Urothelium cell line (cell line): ENCODE measurements at regions not wholly inside any gene's neighbourhood (a gene's known extent, or its start where the extent isn't known, plus 50 kb on each side); places are given as distances from the start of the nearest gene placed in this dataset.

Experiments used
- DNase-seq: peaks from one replicate; pipeline ENCODE4 v3.0.0; 2011; ENCODE audit warnings: low spot score, mixed read lengths
- FAIRE-seq: peaks from 2 replicates; lab custom pipeline; 2011; peaks lifted over from hg19 to GRCh38; lab: Jason Lieb, UNC

GRCh38 chr1:30340934-30341333 lies 382.5 kb downstream of the MATN1 start:
- FAIRE-seq: no peak
- DNase-seq: no peak

- FAIRE-seq (peak; percentile 61), DNase-seq (no peak)
Measured at GRCh38 chr1:30339866-30340265, 383.5 kb downstream of the MATN1 start.

DNA sequence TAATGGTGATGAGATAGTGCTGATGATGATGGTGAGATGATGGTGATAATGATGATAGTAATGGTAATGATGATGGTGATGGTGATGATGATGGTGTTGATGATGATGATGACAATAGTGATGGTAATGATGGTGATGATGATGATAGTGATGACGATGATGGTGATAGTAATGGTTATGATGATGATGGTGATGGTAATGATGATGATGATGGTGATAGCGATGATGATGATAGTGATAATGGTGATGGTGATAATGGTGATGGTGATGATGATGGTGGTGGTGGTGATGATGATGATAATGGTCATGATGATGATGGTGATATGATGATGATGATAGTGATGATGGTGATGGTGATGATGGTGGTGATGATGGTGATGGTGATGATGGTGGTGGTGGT lies 384.6 kb downstream of the MATN1 start:
- DNase-seq (no peak), FAIRE-seq (peak; percentile 99)

DNA sequence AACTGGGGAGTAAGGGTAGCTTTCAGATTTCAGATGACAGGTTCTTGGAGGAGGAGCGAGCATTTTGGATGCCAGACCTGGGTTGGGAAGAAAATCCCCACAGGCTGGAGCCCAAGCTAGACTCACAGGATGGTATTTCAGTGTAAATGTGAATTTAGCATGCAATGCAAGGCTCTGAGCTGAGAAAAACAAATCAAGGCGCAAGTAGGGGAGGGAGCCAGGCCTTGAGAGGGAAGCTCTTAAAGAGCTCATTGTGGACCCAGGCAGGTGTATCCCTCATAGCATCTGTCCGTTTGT lies 386.1 kb downstream of the MATN1 start:
- DNase-seq: no peak
- FAIRE-seq: no peak

DNA sequence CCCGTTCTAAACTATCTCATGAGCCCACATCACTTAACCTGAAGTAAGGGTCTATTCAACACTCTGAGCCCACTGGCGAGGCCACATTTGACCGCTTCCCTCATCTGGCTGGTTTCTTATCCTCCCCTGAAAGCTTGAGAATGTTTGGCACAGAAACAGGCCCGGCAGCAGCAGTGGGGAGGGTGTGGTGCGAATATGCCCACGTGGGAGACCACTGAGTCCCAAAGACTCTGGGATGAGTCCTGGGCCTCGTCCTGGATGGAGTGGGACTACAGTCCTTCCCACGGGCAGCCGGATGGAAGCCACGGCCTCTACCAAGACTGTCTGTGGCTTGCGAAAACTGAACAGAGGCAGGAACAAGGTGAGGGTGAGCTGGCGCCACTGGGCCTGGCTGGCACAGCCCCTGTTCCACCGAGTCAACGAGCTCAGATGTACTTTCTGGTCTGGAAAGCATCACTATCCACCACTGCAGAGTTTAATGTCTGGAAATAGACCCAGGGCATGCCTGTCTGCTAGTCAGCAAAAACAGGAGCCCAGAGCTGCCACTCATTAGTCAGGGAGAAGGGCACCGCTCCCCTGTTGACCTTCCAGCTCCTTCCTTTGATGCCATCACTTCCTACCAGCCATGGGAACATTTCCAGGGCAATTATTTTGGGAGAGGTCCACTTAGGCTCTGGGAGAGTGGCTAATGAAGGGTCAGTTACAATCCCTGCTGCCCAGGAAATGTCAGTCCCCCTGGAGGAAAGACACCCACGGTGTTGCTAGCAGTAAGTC lies 386.6 kb downstream of the MATN1 start:
- FAIRE-seq: no peak
- DNase-seq: no peak

- DNase-seq (no peak), FAIRE-seq (no peak)
Measured at GRCh38 chr1:30335997-30336390, 387.4 kb downstream of the MATN1 start.

GRCh38 chr1:30335389-30335996 lies 387.9 kb downstream of the MATN1 start:
- no peak for FAIRE-seq
- DNase-seq: no peak

DNA sequence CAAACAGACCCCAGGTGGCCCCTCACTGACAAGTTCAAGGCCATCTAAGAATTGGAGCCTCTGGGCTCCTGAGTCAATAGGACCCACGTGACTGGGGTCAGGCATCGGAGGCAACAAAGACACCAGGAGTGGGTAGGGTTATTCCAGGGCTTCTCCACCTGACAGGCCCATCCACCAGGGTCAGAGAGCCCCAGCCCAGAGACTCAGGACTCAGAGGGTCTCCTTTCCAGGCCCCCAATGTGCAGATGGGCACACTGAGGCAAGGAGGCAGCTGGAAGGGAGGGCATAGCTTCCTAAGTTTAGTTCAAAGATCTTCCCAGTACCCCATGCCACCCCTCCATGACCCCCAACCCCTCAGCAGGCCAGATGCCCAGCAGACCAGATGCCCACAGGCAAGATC lies 388.6 kb downstream of the MATN1 start:
- DNase-seq (no peak), FAIRE-seq (no peak)

GRCh38 chr1:30332116-30333094 lies 391.0 kb downstream of the MATN1 start:
- DNase-seq: no peak
- no peak for FAIRE-seq

DNA sequence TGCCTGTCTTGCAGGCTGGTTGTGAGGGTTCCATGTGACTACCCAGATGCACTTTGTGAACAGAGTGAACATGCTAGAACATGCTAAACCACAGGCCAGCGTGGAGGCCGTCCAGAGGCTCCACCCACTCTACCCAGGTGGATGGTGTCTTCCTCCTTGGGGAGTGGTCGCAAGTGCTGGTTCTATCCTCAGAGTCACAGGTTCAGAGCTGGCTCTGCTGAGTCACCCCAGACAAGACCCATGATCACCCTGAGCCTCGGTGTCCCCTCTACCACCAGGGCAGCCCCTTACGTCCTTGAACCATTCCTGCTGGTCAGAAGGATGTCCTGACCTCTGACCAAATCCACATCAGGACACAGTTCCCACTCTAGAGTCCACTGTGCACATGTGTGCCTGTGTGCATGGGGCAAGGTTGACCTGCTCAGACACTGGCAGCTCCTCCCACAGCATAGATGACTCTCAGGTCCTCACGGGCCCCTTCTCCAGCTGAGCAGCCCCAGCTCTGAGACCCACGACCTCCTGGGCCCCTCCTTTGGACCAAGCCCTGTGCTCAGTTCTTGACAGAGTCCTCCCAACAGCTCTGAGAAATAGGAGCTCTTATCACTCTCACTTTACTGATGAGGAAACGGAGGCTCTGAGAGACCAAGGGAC lies 391.8 kb downstream of the MATN1 start:
- DNase-seq: no peak
- FAIRE-seq: no peak

GRCh38 chr1:30330644-30331043 lies 392.7 kb downstream of the MATN1 start:
- no peak for FAIRE-seq
- no peak for DNase-seq

GRCh38 chr1:30329802-30330557 lies 393.4 kb downstream of the MATN1 start:
- FAIRE-seq (no peak), DNase-seq (no peak)

- FAIRE-seq (no peak), DNase-seq (no peak)
Measured at GRCh38 chr1:30329263-30329753, 394.1 kb downstream of the MATN1 start.

DNA sequence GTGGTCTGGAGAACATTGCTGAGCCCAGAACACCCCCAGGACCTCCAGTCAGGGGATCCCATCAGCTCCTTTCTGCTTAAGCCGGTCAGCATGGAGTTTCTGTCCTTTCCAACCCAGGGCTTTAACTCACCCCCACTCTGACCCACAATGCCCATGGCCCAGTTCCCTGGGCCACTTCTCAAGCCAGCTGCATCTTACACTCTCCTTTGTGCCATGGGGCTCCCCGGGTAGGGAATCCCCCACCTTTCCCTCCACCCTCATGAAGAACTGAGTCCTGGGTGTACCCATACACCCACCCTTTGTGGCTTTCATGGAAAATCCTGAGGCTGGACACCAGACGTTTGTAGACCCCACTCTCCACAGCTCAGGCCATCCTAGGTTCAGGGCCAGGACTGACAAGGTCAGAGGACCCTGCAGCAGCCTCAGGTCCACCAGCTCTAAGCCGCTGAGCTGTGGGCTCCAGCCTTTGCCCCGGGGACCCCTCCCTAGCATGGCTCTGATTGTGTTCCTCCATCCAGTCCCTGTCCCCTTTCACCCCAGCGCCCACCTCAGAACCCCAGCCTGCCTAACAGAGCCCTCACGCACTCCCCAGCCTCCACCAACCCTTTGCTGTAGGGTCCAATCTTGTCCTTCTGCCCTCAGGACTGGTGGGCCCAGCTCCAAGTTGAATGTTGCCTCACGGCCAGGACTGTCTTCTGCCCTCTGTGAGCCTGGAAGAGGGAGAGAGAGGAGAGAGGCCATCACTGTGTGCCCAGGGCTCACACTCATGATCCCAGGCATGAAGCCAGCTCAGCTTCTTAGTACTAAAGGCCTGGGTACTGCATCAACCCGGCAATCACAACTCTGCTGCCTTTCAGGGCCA lies 394.8 kb downstream of the MATN1 start:
- DNase-seq (no peak), FAIRE-seq (no peak)

- no peak for DNase-seq
- FAIRE-seq: no peak
Measured at GRCh38 chr1:30328100-30328370, 395.4 kb downstream of the MATN1 start.

DNA sequence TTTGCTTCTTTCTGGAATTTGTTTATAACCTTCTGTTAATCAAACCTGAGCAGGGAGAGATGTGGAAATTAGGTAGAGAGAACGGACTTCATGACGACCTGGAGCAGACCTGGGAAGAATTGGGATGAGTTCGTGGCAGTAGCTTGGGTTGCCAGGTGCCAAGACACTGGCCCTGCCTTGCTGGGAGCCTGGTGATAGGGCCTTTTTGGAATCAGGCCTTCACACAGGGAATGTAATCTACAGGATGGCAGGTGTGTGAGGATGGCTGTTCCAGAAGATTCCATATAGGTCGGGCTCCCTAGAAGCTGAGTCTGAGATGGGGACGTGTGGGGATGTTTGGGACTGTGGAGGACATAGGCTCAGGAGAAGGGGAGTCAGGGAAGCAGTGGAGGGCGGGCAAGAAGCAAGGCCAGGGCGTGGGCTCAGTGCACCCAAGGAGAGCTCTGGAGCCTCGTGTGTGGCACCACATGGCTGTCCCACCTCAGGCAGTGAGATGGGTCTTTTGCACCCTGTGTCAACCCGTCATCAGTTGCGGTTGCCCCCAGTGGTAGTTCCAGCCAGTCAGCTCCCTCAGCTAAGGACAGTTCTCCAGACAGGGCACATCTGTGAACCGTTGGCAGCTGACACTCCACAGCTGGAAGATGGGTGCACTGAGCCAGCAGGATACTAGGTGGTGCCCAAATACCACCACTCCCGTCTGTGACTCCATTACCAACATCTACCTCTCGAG lies 395.9 kb downstream of the MATN1 start:
- no peak for FAIRE-seq
- no peak for DNase-seq

- FAIRE-seq: no peak
- DNase-seq: no peak
Measured at GRCh38 chr1:30325999-30326398, 397.4 kb downstream of the MATN1 start.

- FAIRE-seq (no peak), DNase-seq (no peak)
Measured at GRCh38 chr1:30325085-30325935, 398.1 kb downstream of the MATN1 start.
